ENCODE measurements at regions not wholly inside any gene's neighbourhood (a gene's known extent, or its start where the extent isn't known, plus 50 kb on each side); places are given as distances from the start of the nearest gene placed in this dataset.

DNA sequence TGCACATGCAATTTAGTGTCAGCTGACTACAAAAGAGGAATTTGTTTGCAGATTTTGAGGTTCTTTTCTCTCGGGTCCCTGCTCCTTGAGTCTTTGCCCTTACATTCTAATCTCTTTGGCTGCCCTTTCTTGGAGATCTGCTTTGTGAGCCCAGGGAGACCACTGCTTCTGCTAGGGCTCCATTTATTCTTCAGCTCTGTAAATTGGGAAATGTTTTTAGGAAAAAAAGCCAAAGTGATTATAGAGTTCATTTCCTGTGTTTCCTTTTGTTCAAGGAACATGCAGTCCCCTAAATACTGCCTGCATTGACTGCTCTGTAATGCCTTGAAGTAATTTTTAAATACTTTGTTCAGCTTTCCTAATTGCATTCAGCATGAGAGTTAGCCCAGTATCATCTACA lies 197.4 kb downstream of the CSNK1G3 start:
- TF ChIP-seq, protein P1, sequence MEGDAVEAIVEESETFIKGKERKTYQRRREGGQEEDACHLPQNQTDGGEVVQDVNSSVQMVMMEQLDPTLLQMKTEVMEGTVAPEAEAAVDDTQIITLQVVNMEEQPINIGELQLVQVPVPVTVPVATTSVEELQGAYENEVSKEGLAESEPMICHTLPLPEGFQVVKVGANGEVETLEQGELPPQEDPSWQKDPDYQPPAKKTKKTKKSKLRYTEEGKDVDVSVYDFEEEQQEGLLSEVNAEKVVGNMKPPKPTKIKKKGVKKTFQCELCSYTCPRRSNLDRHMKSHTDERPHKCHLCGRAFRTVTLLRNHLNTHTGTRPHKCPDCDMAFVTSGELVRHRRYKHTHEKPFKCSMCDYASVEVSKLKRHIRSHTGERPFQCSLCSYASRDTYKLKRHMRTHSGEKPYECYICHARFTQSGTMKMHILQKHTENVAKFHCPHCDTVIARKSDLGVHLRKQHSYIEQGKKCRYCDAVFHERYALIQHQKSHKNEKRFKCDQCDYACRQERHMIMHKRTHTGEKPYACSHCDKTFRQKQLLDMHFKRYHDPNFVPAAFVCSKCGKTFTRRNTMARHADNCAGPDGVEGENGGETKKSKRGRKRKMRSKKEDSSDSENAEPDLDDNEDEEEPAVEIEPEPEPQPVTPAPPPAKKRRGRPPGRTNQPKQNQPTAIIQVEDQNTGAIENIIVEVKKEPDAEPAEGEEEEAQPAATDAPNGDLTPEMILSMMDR (IDR thresholded peaks at IDR 0.05) = no peak
- no peak for TF ChIP-seq POLR2A (IDR thresholded peaks at IDR 0.05)

Data from uterus (tissue), 2 donors.